Activated CD8-positive, alpha-beta T cell treated with anti-CD3 and anti-CD28 coated beads, Interleukin-2, amount 10 ng/mL, durations not matched to agents 7 days and 5 days (primary cell): ENCODE measurements at regions not wholly inside any gene's neighbourhood (a gene's known extent, or its start where the extent isn't known, plus 50 kb on each side); places are given as distances from the start of the nearest gene placed in this dataset.
"Not testable (repeated sequence)": the region's sequence is repeated elsewhere in the genome, so short reads cannot be mapped to it uniquely, and the experiment has no call there.

ENCODE experiments used
- ATAC-seq: fragments of 150-1000 bp; cut with Tn5 transposase; one replicate; pipeline ENCODE4 v1.10.0; 2021; ENCODE audit warnings: moderate library complexity
- CTCF ChIA-PET: fragments of 350-600 bp; sonication (Branson Sonifier 250); formaldehyde crosslinking; loops from one replicate; lab custom pipeline; 2021; ENCODE audit warnings: antibody characterized with exemption; lab: Charles Lee
- POLR2A ChIA-PET: fragments of 350-600 bp; sonication (Branson Sonifier 250); formaldehyde crosslinking; loops from one replicate; lab custom pipeline; 2021; ENCODE audit warnings: antibody characterized with exemption; lab: Charles Lee
- DNase-seq: peaks from one replicate; pipeline ENCODE4 v3.0.0-alpha.2; 2020
- H3K27ac Mint-ChIP-seq: one replicate; pipeline ENCODE4 v1.8.0; 2021; ENCODE audit warnings: mild to moderate bottlenecking, mixed read lengths
- H3K27me3 Mint-ChIP-seq: one replicate; pipeline ENCODE4 v1.8.0; 2021; ENCODE audit warnings: low read depth, mixed read lengths
- H3K36me3 Mint-ChIP-seq: one replicate; pipeline ENCODE4 v1.8.0; 2021; ENCODE audit warnings: low read depth, mixed read lengths
- H3K4me1 Mint-ChIP-seq: one replicate; pipeline ENCODE4 v1.8.0; 2021; ENCODE audit warnings: low read depth, mixed read lengths
- H3K4me3 Mint-ChIP-seq: one replicate; pipeline ENCODE4 v1.8.0; 2021; ENCODE audit warnings: mild to moderate bottlenecking, mixed read lengths
- H3K9me3 Mint-ChIP-seq: one replicate; pipeline ENCODE4 v1.8.0; 2022; ENCODE audit warnings: mixed read lengths; ENCODE audit not compliant: insufficient read depth

DNA sequence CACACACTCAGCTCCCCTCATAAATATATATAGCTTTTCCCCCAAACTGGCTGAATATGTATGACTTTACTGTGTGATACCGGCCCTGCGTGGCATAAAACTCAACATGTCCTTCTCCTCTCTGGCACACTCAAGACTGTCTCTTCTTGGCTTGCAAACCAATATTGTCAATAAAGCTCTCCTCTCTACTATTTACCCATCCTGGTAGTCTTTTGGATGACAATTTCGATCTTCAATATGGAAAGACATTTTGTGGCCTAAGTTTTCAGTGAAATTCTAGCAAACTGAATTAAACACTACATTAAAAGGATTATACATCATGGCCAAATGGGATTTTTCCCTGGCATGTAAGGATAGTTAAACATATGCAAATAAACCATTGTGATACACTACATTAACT lies 1255.9 kb downstream of the JRKL start:
- no peak overlapping the region for H3K4me3 Mint-ChIP-seq
- no peaks in the 10 kb centered on the region for H3K4me1 Mint-ChIP-seq
- POLR2A ChIA-PET, result no interaction called here
- no peak overlapping the region for H3K27ac Mint-ChIP-seq
- CTCF ChIA-PET, result no interaction called here
- H3K36me3 Mint-ChIP-seq, result no peaks in the 10 kb centered on the region
- H3K27me3 Mint-ChIP-seq, result no peaks in the 10 kb centered on the region
- ATAC-seq (no peak), DNase-seq (no peak)
- peaks cover 13% of the 10 kb centered on the region for H3K9me3 Mint-ChIP-seq

- no peak for ATAC-seq
- POLR2A ChIA-PET, result no interaction called here
Measured at GRCh38 chr11:97656356-97656755, 1266.5 kb downstream of the JRKL start.

GRCh38 chr11:97657852-97658251 lies 1268.0 kb downstream of the JRKL start:
- Mint-ChIP-seq H3K36me3 (no peaks in the 10 kb centered on the region), H3K27ac (no peak overlapping the region), H3K4me3 (no peak overlapping the region), H3K27me3 (no peaks in the 10 kb centered on the region), H3K4me1 (no peaks in the 10 kb centered on the region), H3K9me3 (no peaks in the 10 kb centered on the region)
- POLR2A ChIA-PET, result no interaction called here
- CTCF ChIA-PET, result no interaction called here
- ATAC-seq, result no peak
- no peak for DNase-seq

More at GRCh38 chr11:97656356-97656755, 1266.5 kb downstream of the JRKL start:
- Mint-ChIP-seq H3K27me3 (no peaks in the 10 kb centered on the region), H3K27ac (no peak overlapping the region), H3K9me3 (no peaks in the 10 kb centered on the region), H3K36me3 (no peaks in the 10 kb centered on the region), H3K4me3 (no peak overlapping the region), H3K4me1 (no peaks in the 10 kb centered on the region)
- DNase-seq, result no peak
- CTCF ChIA-PET, result no interaction called here

DNA sequence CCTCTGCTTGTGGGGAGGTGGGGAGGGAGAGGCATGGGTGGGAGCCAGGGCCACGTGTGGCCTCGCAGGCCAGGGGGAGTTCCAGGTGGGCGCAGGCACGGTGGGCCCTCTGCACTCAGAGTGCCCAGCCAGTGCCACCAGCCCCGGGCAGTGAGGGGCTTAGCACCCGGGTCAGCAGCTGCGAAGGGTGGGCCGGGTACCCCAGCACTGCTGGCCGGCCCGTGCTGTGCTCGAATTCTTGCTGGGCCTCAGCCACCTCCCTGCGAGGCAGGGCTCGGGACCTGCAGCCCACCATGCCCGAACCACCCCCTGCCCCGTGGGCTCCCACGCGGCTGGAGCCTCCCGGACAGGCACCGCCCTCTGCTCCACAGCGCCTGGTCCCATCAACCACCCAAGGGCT lies 1277.2 kb downstream of the JRKL start:
- Mint-ChIP-seq H3K9me3 (peaks cover 15% of the 10 kb centered on the region), H3K36me3 (no peaks in the 10 kb centered on the region), H3K4me3 (no peak overlapping the region), H3K4me1 (no peaks in the 10 kb centered on the region), H3K27me3 (no peaks in the 10 kb centered on the region), H3K27ac (no peak overlapping the region)
- DNase-seq (no peak), ATAC-seq (no peak)
- CTCF ChIA-PET, result no interaction called here
- POLR2A ChIA-PET, result no interaction called here

GRCh38 chr11:97683733-97684132 lies 1293.9 kb downstream of the JRKL start:
- Mint-ChIP-seq H3K27ac (no peak overlapping the region), H3K4me3 (no peak overlapping the region), H3K36me3 (no peaks in the 10 kb centered on the region), H3K27me3 (no peaks in the 10 kb centered on the region), H3K4me1 (no peaks in the 10 kb centered on the region), H3K9me3 (peaks cover 9% of the 10 kb centered on the region)
- POLR2A ChIA-PET, result no interaction called here
- ATAC-seq (no peak), DNase-seq (no peak)
- CTCF ChIA-PET, result no interaction called here

GRCh38 chr11:97684486-97685439 lies 1295.0 kb downstream of the JRKL start:
- H3K36me3 Mint-ChIP-seq, result no peaks in the 10 kb centered on the region
- no peak overlapping the region for H3K27ac Mint-ChIP-seq
- DNase-seq, result no peak
- ChIA-PET CTCF (no interaction called here), POLR2A (no interaction called here)
- H3K4me3 Mint-ChIP-seq, result no peak overlapping the region
- H3K9me3 Mint-ChIP-seq, result peaks cover 9% of the 10 kb centered on the region
- no peak for ATAC-seq
- no peaks in the 10 kb centered on the region for H3K4me1 Mint-ChIP-seq
- no peaks in the 10 kb centered on the region for H3K27me3 Mint-ChIP-seq

DNA sequence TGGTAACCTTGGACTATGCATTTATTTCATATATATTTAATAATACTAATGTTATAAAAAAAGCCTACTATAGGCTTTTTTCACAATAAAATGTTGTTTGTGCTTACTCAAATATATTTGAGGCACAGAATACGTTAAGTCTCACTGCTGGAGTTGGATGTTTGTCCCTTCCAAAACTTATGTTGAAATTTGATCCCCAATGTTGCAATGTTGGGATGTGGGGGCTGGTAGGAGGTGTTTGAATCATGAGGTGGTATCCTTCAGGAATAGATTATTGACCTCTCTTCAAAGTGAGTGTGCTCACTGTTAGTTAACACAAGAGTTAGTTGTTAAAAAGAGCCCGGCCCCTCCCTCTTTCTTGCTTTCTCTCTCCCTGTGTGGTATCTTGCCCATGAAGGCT lies 1295.9 kb downstream of the JRKL start:
- Mint-ChIP-seq H3K36me3 (no peaks in the 10 kb centered on the region), H3K4me1 (no peaks in the 10 kb centered on the region), H3K27me3 (no peaks in the 10 kb centered on the region), H3K9me3 (peaks cover 9% of the 10 kb centered on the region), H3K4me3 (no peak overlapping the region), H3K27ac (no peak overlapping the region)
- ChIA-PET POLR2A (no interaction called here), CTCF (no interaction called here)
- DNase-seq, result no peak
- ATAC-seq, result no peak

- Mint-ChIP-seq H3K9me3 (peaks cover 3% of the 10 kb centered on the region), H3K27me3 (no peaks in the 10 kb centered on the region), H3K4me3 (no peak overlapping the region), H3K36me3 (no peaks in the 10 kb centered on the region), H3K4me1 (no peaks in the 10 kb centered on the region), H3K27ac (no peak overlapping the region)
- ChIA-PET CTCF (no interaction called here), POLR2A (no interaction called here)
- no peak for ATAC-seq
- no peak for DNase-seq
Measured at GRCh38 chr11:97687111-97687510, 1297.3 kb downstream of the JRKL start.

GRCh38 chr11:97691061-97691460 lies 1301.2 kb downstream of the JRKL start:
- no peaks in the 10 kb centered on the region for H3K4me1 Mint-ChIP-seq
- peaks cover under 1% of the 10 kb centered on the region for H3K9me3 Mint-ChIP-seq
- no peak overlapping the region for H3K27ac Mint-ChIP-seq
- H3K36me3 Mint-ChIP-seq, result no peaks in the 10 kb centered on the region
- ChIA-PET CTCF (no interaction called here), POLR2A (no interaction called here)
- no peak overlapping the region for H3K4me3 Mint-ChIP-seq
- no peaks in the 10 kb centered on the region for H3K27me3 Mint-ChIP-seq
- DNase-seq (no peak), ATAC-seq (no peak)

DNA sequence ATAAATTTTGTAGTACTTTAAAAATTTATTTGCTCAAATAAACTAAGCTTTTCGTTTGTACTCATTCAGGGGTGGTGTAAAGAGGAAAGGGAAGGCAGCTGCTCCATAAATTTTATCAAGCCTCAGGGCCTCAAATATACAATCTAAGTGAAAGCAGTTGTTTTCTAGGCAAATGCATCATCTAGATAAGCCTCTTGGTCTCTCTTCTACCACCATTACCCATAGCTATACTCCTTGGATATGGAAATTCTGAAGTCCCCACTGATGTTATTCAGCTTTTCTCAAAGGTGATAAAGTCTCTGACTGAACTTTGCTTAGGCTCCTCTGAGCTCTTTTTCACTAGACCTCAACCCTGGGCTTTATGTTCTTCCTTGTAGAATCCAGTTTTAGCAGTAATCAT lies 1313.1 kb downstream of the JRKL start:
- ATAC-seq (no peak), DNase-seq (no peak)
- Mint-ChIP-seq H3K27ac (no peak overlapping the region), H3K4me3 (no peak overlapping the region), H3K27me3 (no peaks in the 10 kb centered on the region), H3K4me1 (no peaks in the 10 kb centered on the region), H3K36me3 (no peaks in the 10 kb centered on the region), H3K9me3 (peaks cover 12% of the 10 kb centered on the region)
- CTCF ChIA-PET, result no interaction called here
- POLR2A ChIA-PET, result no interaction called here

DNA sequence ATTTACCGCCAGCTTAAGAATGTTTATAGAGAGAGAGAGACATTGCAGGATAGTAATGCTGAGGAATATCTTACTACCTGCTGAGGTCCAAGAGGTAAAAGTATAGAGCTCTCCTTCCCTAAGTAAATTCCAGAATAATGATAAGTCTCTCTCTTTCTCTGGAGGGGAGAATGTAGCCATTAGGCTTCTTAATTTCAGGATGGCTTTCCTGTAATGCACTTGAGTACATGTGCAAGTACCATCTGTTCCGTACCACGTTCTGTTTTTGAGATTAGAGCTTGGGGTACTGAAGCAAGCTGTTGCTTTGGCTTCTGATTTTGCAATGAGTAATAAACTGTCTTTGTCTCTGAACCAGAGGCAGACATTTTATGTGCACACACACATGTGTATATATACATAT lies 1314.0 kb downstream of the JRKL start:
- no peak for ATAC-seq
- H3K4me1 Mint-ChIP-seq, result no peaks in the 10 kb centered on the region
- H3K4me3 Mint-ChIP-seq, result no peak overlapping the region

DNA sequence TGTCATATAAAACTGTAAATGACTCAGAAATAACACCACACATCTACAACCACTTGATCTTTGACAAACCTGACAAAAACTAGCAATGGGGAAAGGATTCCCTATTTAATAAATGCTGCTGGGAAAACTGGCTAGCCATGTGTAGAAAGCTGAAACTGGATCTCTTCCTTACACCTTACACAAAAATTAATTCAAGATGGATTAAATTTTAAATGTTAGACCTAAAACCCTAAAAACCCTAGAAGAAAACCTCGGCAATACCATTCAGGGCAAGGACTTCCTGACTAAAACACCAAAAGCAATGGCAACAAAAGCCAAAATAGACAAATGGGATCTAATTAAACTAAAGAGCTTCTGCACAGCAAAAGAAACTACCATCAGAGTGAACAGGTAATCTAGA lies 1315.3 kb upstream of the CNTN5 start:
- CTCF ChIA-PET, DNase-seq, H3K4me1 Mint-ChIP-seq, ATAC-seq, H3K36me3 Mint-ChIP-seq, H3K4me3 Mint-ChIP-seq, H3K27me3 Mint-ChIP-seq, POLR2A ChIA-PET, H3K27ac Mint-ChIP-seq: not testable (repeated sequence)
- H3K9me3 Mint-ChIP-seq, result peaks cover 18% of the 10 kb centered on the region

More for the DNA sequence above, 1314.0 kb downstream of the JRKL start:
- no peak for DNase-seq
- Mint-ChIP-seq H3K27me3 (no peaks in the 10 kb centered on the region), H3K36me3 (no peaks in the 10 kb centered on the region), H3K27ac (no peak overlapping the region), H3K9me3 (peaks cover 8% of the 10 kb centered on the region)
- POLR2A ChIA-PET, result no interaction called here
- CTCF ChIA-PET, result no interaction called here
